Islet of Langerhans (tissue), 1 donor: ENCODE measurements at regions not wholly inside any gene's neighbourhood (a gene's known extent, or its start where the extent isn't known, plus 50 kb on each side); places are given as distances from the start of the nearest gene placed in this dataset.
A peak's percentile ranks its signal among the peaks of the same experiment; 100 is the strongest.

Source experiments
- FAIRE-seq: peaks from one replicate; lab custom pipeline; 2011; peaks lifted over from hg19 to GRCh38; lab: Jason Lieb, UNC

GRCh38 chr1:30329802-30330557 is 393.4 kb downstream of the MATN1 start:
- no peak for FAIRE-seq

GRCh38 chr1:30329263-30329753 is 394.1 kb downstream of the MATN1 start:
- FAIRE-seq: no peak

- FAIRE-seq: no peak
Observed at GRCh38 chr1:30328401-30329262, 394.8 kb downstream of the MATN1 start.

- FAIRE-seq: no peak
Observed at GRCh38 chr1:30328100-30328370, 395.4 kb downstream of the MATN1 start.

- no peak for FAIRE-seq
Observed at GRCh38 chr1:30327370-30328099, 395.9 kb downstream of the MATN1 start.

- no peak for FAIRE-seq
Observed at GRCh38 chr1:30325999-30326398, 397.4 kb downstream of the MATN1 start.

DNA sequence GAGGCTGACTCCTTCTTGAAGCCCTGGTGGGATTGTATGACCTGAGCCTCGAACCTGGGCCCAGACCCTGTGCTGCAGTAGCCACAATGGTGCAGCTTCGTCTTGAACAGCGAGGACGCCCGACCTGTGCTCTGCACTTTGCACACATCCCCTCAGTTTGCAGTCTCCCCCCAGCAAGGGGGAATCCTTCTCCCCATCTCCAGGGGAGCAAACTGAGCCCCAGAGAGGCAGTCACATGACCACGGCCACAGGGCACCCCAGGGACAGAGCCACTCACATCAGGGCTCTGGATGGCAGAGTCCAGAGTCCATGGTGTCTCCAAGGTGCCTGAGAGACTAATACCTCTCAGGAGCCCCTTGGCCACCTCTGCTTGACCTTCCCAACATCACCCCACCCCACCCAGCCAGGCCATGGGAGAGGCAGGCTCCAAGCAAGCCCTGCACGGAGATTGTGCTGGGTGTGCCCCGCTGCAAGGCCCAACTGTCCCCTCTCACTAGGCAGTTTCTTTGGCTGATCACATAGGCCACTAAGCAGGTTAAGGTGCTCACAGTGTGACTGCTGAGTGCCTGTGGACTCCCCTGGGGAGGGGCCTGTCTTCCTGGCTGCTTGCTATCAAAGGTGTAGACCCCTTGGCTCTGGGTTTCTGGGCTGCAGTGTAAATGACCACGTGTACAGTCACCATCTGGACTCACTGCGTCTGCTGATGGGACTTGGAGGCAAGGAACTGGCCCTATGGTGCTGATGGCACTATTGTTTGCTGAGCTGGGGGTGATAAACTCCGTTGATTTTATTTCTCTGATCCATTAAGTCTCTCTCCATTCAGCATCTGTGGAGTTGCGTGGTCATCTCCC is 398.1 kb downstream of the MATN1 start:
- FAIRE-seq: no peak

GRCh38 chr1:30324251-30325084 is 398.9 kb downstream of the MATN1 start:
- FAIRE-seq: no peak

GRCh38 chr1:30323841-30324240 is 399.5 kb downstream of the MATN1 start:
- FAIRE-seq: no peak

DNA sequence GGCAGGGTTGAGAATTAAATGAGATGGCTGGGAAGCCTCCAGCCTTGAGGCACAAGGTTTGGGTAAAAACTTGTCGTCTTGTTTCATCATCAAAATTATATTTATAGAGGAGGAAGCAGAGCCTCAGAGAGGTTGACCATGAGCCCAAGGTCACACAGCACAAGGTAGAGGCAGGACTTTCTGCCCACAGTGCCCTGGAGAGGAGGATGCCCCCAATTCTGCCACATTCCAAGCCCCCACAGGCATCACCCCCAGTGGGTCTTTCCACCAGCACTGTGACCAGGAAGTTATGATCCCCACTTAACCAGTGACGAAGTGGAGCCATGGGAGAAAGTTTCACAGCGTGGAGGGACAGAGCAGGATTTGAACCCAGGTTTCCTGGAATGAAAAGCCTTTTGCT is 400.0 kb downstream of the MATN1 start:
- no peak for FAIRE-seq

GRCh38 chr1:30322859-30323257 is 400.5 kb downstream of the MATN1 start:
- FAIRE-seq: no peak

GRCh38 chr1:30321996-30322858 is 401.2 kb downstream of the MATN1 start:
- FAIRE-seq: no peak

DNA sequence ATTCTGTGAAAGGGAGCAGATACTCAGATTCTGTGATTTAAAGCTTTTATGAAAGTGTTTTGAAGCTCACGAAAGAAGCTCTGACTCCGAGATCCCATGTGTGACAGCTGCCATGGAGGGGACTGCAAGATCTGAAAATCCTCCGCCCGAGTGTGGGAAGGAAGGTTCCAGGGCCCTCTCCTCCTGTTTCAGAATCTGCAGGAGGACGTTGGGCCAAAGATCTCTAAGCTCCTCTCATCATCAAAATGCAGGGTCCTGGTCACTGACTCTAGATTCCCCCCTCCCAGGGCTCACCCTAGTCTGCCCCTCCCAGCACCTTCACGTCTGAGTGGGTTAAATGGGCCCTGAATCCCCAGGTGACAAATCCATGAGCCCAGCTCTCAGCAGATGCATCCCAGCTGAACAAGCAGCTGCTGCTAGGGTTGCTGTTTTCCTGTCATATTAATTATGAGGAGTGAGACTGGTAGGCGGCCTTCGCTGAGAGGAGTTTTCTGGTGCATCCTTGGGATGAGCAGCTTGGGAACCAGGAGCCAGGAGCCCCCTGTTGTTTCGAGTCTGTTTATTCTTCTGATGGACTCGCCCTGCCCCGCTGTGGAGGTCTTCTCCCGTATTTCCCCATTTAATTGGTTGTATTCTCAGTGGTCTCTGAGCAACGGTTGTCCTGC is 402.0 kb downstream of the MATN1 start:
- peak; percentile 68 for FAIRE-seq

GRCh38 chr1:30320581-30320890 is 402.8 kb downstream of the MATN1 start:
- no peak for FAIRE-seq

DNA sequence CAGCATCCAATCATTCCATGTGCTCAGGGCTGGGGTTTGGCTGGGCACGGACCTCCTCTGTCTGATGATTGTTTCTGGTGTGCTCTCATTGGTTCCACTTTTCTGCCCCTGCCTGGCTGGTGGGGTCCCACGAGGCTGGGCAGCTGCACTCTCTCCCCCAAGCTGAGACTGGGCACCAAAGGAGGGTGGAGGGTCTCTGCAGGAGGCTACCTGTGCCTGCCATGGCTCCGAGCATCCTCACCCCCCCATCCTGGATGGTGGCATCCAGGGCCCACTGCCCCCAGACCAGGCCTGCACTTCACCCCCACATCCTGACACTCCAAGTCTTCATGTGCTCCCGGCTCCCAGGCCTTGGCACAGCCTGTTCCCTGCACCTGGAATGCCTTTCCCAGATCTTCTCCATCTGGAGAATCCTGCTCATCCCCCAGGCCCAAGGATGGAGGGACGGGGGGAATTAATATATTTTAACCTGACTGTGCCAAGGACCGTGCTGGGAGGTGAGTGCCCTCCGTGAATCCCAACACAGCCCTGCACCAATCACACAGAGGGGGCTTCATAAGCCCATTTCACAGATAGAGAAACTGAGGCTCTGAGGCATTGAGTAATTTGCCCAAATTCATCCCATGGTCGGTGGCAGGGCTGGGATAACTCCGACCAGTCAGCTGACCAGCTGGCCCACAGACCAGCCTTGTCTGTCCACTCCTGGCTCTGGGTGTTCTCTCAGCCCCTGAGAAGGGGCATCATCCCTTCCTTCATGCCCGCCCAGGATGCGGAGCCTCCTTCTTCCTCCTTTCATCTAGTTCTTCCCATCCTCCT is 403.4 kb downstream of the MATN1 start:
- no peak for FAIRE-seq

GRCh38 chr1:30318864-30319718 is 404.3 kb downstream of the MATN1 start:
- no peak for FAIRE-seq

DNA sequence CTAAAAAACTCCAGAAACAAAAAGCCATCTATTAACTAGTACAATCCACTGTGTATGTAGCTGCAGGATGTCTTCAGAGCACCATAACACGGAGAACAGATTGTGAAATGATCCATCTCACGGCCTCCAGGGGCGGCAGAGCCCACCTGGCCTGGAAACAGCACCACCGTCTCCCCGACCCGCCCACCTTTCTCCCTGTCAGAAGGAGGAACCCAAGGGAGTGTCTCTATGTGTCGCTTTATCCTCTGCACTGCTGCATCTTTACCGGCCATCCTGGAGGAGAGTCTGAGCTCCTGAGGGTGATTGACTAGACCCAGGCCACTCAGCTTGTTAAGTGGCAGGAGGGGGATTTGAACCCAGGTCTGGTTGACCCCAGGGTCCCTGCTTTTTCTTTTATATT is 405.0 kb downstream of the MATN1 start:
- no peak for FAIRE-seq

GRCh38 chr1:30317921-30318320 is 405.5 kb downstream of the MATN1 start:
- no peak for FAIRE-seq
